ENCODE measurements at regions not wholly inside any gene's neighbourhood (a gene's known extent, or its start where the extent isn't known, plus 50 kb on each side); places are given as distances from the start of the nearest gene placed in this dataset.
A peak's percentile ranks its signal among the peaks of the same experiment; 100 is the strongest.
"Not testable (repeated sequence)": the region's sequence is repeated elsewhere in the genome, so short reads cannot be mapped to it uniquely, and the experiment has no call there.

- H4K91ac ChIP-seq (ENCODE audit: low read length); H4K8ac ChIP-seq (ENCODE audit: low read length); H3K27ac ChIP-seq (ENCODE audit: low read length, poor library complexity, severe bottlenecking); H2BK12ac ChIP-seq (ENCODE audit: low read length in 2 of 2); DNase-seq; H3K4ac ChIP-seq (ENCODE audit: low read depth in 1 of 2, low read length in 2 of 2); H3K9me3 ChIP-seq (ENCODE audit: control insufficient read depth, low read length); H2AK5ac ChIP-seq (ENCODE audit: low read length, severe bottlenecking); H3K18ac ChIP-seq (ENCODE audit: low read depth in 1 of 2, low read length in 2 of 2); H3K79me1 ChIP-seq (replicated peaks; ENCODE audit: low read length, poor library complexity, severe bottlenecking); H3K14ac ChIP-seq (ENCODE audit: low read length in 2 of 2); H2AFZ ChIP-seq (ENCODE audit: low read depth, low read length); H3K4me2 ChIP-seq (ENCODE audit: low read length, poor library complexity, severe bottlenecking); H3K9ac ChIP-seq (ENCODE audit: low read length); H2BK15ac ChIP-seq (ENCODE audit: low read depth, poor library complexity, severe bottlenecking); H3K36me3 ChIP-seq (ENCODE audit: control insufficient read depth in 1 of 2, insufficient read depth in 2 of 2, low read depth in 1 of 2, low read length in 2 of 2); H2BK120ac ChIP-seq (ENCODE audit: low read depth, low read length); H2BK5ac ChIP-seq (ENCODE audit: low read depth, low read length, poor library complexity, severe bottlenecking); H3K4me1 ChIP-seq (ENCODE audit: control insufficient read depth, insufficient read depth, low read depth, low read length); H3K4me3 ChIP-seq (ENCODE audit: insufficient read depth in 1 of 2, low read depth in 1 of 2, low read length in 2 of 2); H3K23ac ChIP-seq (ENCODE audit: low read length in 2 of 2); H3K27me3 ChIP-seq (ENCODE audit: control insufficient read depth in 1 of 2, insufficient read depth in 1 of 2, low read length in 2 of 2): not testable (repeated sequence)
- WGBS = no CpG with 5 or more reads among the region's 6 CpGs
Measured at GRCh38 chr2:111424176-111424575, 303.5 kb downstream of the BCL2L11 start.

- not testable (repeated sequence) for H3K18ac ChIP-seq (ENCODE audit: low read depth in 1 of 2, low read length in 2 of 2); H3K4me2 ChIP-seq (ENCODE audit: low read length, poor library complexity, severe bottlenecking); H3K27ac ChIP-seq (ENCODE audit: low read length, poor library complexity, severe bottlenecking); H2BK12ac ChIP-seq (ENCODE audit: low read length in 2 of 2); H2AK5ac ChIP-seq (ENCODE audit: low read length, severe bottlenecking); H2AFZ ChIP-seq (ENCODE audit: low read depth, low read length); H3K9ac ChIP-seq (ENCODE audit: low read length); H2BK15ac ChIP-seq (ENCODE audit: low read depth, poor library complexity, severe bottlenecking); H3K23ac ChIP-seq (ENCODE audit: low read length in 2 of 2); H3K79me1 ChIP-seq (replicated peaks; ENCODE audit: low read length, poor library complexity, severe bottlenecking); H3K14ac ChIP-seq (ENCODE audit: low read length in 2 of 2); H3K9me3 ChIP-seq (ENCODE audit: control insufficient read depth, low read length); H2BK5ac ChIP-seq (ENCODE audit: low read depth, low read length, poor library complexity, severe bottlenecking); H2BK120ac ChIP-seq (ENCODE audit: low read depth, low read length); H3K36me3 ChIP-seq (ENCODE audit: control insufficient read depth in 1 of 2, insufficient read depth in 2 of 2, low read depth in 1 of 2, low read length in 2 of 2); H3K4me3 ChIP-seq (ENCODE audit: insufficient read depth in 1 of 2, low read depth in 1 of 2, low read length in 2 of 2); DNase-seq; H3K4ac ChIP-seq (ENCODE audit: low read depth in 1 of 2, low read length in 2 of 2); H4K8ac ChIP-seq (ENCODE audit: low read length); H3K4me1 ChIP-seq (ENCODE audit: control insufficient read depth, insufficient read depth, low read depth, low read length); H4K91ac ChIP-seq (ENCODE audit: low read length); H3K27me3 ChIP-seq (ENCODE audit: control insufficient read depth in 1 of 2, insufficient read depth in 1 of 2, low read length in 2 of 2)
- WGBS = 80% methylated on average over 1 of the region's 5 CpGs
Measured at GRCh38 chr2:111424851-111425309, 304.2 kb downstream of the BCL2L11 start.

DNA sequence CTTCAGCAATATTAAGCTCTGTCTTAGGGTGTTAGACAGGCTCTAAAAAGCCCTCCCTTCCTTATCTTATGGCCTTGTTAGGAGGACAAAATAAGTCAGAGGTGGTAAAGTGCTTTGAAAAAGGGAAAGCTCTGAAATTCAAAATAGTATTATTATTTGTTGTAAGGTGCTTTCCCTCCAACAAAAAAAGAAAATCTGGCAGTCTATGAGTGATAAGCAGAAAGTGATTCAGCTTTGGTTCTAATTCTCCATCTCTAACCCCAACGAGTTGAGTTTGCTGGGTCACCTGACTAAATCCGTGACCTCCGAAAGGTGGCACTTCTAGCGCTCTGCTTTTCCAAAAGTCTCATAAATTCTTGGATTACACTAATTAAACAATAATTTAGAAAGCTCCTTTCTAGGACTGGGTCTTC is 305.1 kb downstream of the BCL2L11 start:
- H3K27me3 ChIP-seq (ENCODE audit: control insufficient read depth in 1 of 2, insufficient read depth in 1 of 2, low read length in 2 of 2); H3K4me1 ChIP-seq (ENCODE audit: control insufficient read depth, insufficient read depth, low read depth, low read length); H3K27ac ChIP-seq (ENCODE audit: low read length, poor library complexity, severe bottlenecking): not testable (repeated sequence)

DNA sequence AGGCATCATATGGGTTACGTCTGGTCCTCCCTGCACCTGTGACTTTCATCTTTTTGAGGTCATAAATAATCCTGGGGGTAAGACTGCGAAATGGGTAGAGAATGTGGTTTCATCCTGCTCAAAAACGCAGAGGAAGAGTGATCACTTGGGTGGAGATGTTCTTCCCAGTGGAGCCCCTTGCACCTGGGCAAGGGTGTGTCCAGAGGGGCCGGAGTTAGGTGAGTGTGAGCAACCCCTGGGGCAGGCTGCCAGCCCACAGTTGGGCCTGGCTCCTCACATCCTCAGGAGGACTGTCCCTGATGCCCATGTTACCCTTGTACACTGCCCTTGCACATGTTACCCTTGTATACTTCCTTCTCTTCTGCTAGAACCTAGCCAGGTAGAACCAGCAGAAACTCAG is 306.6 kb downstream of the BCL2L11 start:
- H3K27ac ChIP-seq (ENCODE audit: low read length, poor library complexity, severe bottlenecking); H3K27me3 ChIP-seq (ENCODE audit: control insufficient read depth in 1 of 2, insufficient read depth in 1 of 2, low read length in 2 of 2); H3K4me3 ChIP-seq (ENCODE audit: insufficient read depth in 1 of 2, low read depth in 1 of 2, low read length in 2 of 2); H3K79me1 ChIP-seq (replicated peaks; ENCODE audit: low read length, poor library complexity, severe bottlenecking); H3K4me2 ChIP-seq (ENCODE audit: low read length, poor library complexity, severe bottlenecking); H3K18ac ChIP-seq (ENCODE audit: low read depth in 1 of 2, low read length in 2 of 2); H3K4ac ChIP-seq (ENCODE audit: low read depth in 1 of 2, low read length in 2 of 2); H3K9me3 ChIP-seq (ENCODE audit: control insufficient read depth, low read length); H2BK5ac ChIP-seq (ENCODE audit: low read depth, low read length, poor library complexity, severe bottlenecking); H3K9ac ChIP-seq (ENCODE audit: low read length); H3K4me1 ChIP-seq (ENCODE audit: control insufficient read depth, insufficient read depth, low read depth, low read length); H2AK5ac ChIP-seq (ENCODE audit: low read length, severe bottlenecking); H2BK120ac ChIP-seq (ENCODE audit: low read depth, low read length); H2BK15ac ChIP-seq (ENCODE audit: low read depth, poor library complexity, severe bottlenecking); H2AFZ ChIP-seq (ENCODE audit: low read depth, low read length); H3K23ac ChIP-seq (ENCODE audit: low read length in 2 of 2); DNase-seq; H3K14ac ChIP-seq (ENCODE audit: low read length in 2 of 2); H2BK12ac ChIP-seq (ENCODE audit: low read length in 2 of 2); H3K36me3 ChIP-seq (ENCODE audit: control insufficient read depth in 1 of 2, insufficient read depth in 2 of 2, low read depth in 1 of 2, low read length in 2 of 2): not testable (repeated sequence)
- WGBS = 100% methylated on average over 1 of the region's 4 CpGs
- Histone ChIP-seq H4K8ac (ENCODE audit: low read length) (peak overlapping the region; percentile 60), H4K91ac (ENCODE audit: low read length) (peak overlapping the region; percentile 61)

More for the DNA sequence above, 305.1 kb downstream of the BCL2L11 start:
- no CpG with 5 or more reads among the region's 4 CpGs for WGBS
- H2BK15ac ChIP-seq (ENCODE audit: low read depth, poor library complexity, severe bottlenecking); H2AFZ ChIP-seq (ENCODE audit: low read depth, low read length); H3K4me3 ChIP-seq (ENCODE audit: insufficient read depth in 1 of 2, low read depth in 1 of 2, low read length in 2 of 2); H4K8ac ChIP-seq (ENCODE audit: low read length); H2BK120ac ChIP-seq (ENCODE audit: low read depth, low read length); H3K36me3 ChIP-seq (ENCODE audit: control insufficient read depth in 1 of 2, insufficient read depth in 2 of 2, low read depth in 1 of 2, low read length in 2 of 2); H3K79me1 ChIP-seq (replicated peaks; ENCODE audit: low read length, poor library complexity, severe bottlenecking); H3K9me3 ChIP-seq (ENCODE audit: control insufficient read depth, low read length); H2AK5ac ChIP-seq (ENCODE audit: low read length, severe bottlenecking); H3K18ac ChIP-seq (ENCODE audit: low read depth in 1 of 2, low read length in 2 of 2); H4K91ac ChIP-seq (ENCODE audit: low read length); H3K9ac ChIP-seq (ENCODE audit: low read length); H3K4me2 ChIP-seq (ENCODE audit: low read length, poor library complexity, severe bottlenecking); H2BK5ac ChIP-seq (ENCODE audit: low read depth, low read length, poor library complexity, severe bottlenecking); DNase-seq; H3K23ac ChIP-seq (ENCODE audit: low read length in 2 of 2); H3K14ac ChIP-seq (ENCODE audit: low read length in 2 of 2); H3K4ac ChIP-seq (ENCODE audit: low read depth in 1 of 2, low read length in 2 of 2); H2BK12ac ChIP-seq (ENCODE audit: low read length in 2 of 2): not testable (repeated sequence)

All from mesenchymal stem cell (in vitro differentiated cells and primary cell).